ENCODE measurements at regions not wholly inside any gene's neighbourhood (a gene's known extent, or its start where the extent isn't known, plus 50 kb on each side); places are given as distances from the start of the nearest gene placed in this dataset.

DNA sequence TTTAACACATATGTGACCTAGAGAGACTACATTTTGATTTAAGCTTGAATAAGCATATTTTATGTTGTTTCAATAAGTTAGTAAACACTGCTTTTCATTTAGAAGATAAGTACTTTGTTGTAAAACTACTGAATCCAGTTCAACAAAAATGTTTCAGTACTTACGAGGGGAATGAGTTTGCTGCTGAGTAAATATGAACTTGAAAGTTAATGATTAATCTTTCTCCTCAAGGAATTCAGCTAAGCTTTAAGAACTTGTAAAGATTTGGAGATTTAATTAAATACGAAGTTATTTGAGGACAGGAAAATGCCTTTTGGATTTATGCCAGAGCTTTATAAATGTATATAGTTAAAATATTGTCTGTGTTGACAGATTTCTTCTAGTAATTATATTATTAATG, 933.0 kb upstream of the LCORL start:
- Mint-ChIP-seq H3K9me3 (peaks cover 16% of the 10 kb centered on the region), H3K27ac (no peak overlapping the region), H3K4me3 (no peak overlapping the region), H3K4me1 (no peaks in the 10 kb centered on the region), H3K36me3 (ENCODE audit: low read depth) (no peaks in the 10 kb centered on the region), H3K27me3 (no peaks in the 10 kb centered on the region)
- no peak for ATAC-seq
- no peak for DNase-seq

DNA sequence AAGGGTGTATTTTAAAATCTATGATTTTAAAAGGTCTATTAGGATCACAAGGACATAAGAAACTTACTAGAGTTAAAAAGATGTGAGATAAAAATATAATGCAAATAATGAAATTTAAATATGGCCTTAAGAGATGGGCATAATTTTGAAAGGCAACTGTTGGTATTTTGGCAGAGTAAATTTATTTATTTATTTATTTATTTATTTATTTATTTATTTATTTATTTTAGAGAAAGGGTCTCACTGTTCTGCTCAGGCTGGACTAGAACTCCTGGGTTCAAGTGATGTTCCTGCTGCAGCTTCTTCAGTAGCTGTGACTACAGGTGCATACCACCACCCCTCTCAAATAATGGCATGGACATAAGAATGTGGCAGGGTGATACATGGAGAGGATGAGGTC, 932.1 kb upstream of the LCORL start:
- Mint-ChIP-seq H3K27ac (no peak overlapping the region), H3K36me3 (ENCODE audit: low read depth) (no peaks in the 10 kb centered on the region), H3K4me1 (no peaks in the 10 kb centered on the region), H3K9me3 (peaks cover 16% of the 10 kb centered on the region), H3K4me3 (no peak overlapping the region), H3K27me3 (no peaks in the 10 kb centered on the region)
- no peak for DNase-seq
- ATAC-seq, result no peak

DNA sequence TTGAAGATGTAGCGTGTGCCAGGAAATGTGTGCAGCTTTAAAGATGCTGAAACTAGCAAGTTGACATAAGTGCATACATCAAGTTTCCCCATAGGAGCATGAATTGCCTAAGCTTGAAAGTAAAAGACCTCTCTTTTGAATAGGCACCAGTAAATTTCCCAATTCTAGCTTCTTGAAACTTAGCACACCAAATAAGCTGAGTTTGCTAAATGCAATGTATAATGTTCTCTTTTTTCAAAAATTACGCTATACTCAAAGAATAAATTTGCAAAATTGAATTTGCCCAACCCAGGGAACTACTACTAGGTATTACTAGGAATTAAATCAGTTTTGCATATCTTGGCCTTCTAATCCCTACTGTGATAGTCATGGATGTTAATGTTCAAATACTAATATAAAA, 923.9 kb upstream of the LCORL start:
- H3K9me3 Mint-ChIP-seq, result peaks cover 22% of the 10 kb centered on the region

DNA sequence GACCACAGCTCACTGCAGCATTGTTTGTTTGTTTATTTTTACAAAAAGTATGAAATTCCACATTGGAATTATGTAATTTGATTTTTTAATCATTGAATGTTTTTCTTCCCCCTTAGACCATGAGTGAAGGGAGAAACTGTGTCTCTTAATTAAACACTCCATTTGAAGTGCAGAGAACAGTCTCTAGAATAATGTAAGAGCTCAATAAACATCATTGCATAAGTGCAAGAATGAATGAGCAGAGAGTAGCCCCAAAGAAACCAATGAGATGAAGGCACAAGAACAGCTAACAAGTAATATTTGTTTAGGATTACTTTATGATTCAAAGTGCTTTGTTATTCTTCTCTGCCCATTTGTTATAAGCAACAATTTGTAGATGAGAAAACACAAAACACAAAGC, 921.3 kb upstream of the LCORL start:
- DNase-seq, result no peak
- H3K36me3 Mint-ChIP-seq (ENCODE audit: low read depth), result no peaks in the 10 kb centered on the region
- H3K27me3 Mint-ChIP-seq, result no peaks in the 10 kb centered on the region
- ATAC-seq, result no peak
- H3K27ac Mint-ChIP-seq, result no peak overlapping the region
- H3K4me1 Mint-ChIP-seq, result no peaks in the 10 kb centered on the region
- no peak overlapping the region for H3K4me3 Mint-ChIP-seq
- peaks cover 16% of the 10 kb centered on the region for H3K9me3 Mint-ChIP-seq

More for the DNA sequence above, 923.9 kb upstream of the LCORL start:
- ATAC-seq (no peak), DNase-seq (no peak)
- no peaks in the 10 kb centered on the region for H3K27me3 Mint-ChIP-seq
- H3K27ac Mint-ChIP-seq, result no peak overlapping the region
- no peaks in the 10 kb centered on the region for H3K36me3 Mint-ChIP-seq (ENCODE audit: low read depth)
- no peak overlapping the region for H3K4me3 Mint-ChIP-seq
- no peaks in the 10 kb centered on the region for H3K4me1 Mint-ChIP-seq

- Mint-ChIP-seq H3K4me1 (no peaks in the 10 kb centered on the region), H3K4me3 (no peak overlapping the region), H3K27me3 (no peaks in the 10 kb centered on the region), H3K27ac (no peak overlapping the region), H3K9me3 (peaks cover 26% of the 10 kb centered on the region), H3K36me3 (ENCODE audit: low read depth) (no peaks in the 10 kb centered on the region)
- DNase-seq (no peak), ATAC-seq (no peak)
Measured at GRCh38 chr4:18938343-18939099, 917.0 kb upstream of the LCORL start.

DNA sequence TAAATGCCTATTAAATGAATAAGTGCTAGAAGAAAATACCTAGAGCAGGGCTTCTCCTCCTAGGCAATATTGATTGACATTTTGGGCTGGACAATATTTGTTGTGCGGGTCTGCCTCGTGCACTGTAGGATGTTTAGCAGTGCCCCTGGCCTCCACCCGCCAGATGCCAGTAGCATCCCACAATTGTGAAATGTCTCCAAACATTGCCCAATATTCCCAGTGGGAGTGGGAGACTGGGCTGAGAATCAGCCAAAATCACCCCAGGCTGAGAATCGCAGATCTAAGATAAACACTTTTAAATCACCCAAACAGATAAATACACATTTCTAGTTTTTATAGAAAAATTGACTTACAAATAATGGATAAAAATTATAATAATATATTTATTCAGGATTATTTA, 916.2 kb upstream of the LCORL start:
- DNase-seq (no peak), ATAC-seq (no peak)
- Mint-ChIP-seq H3K4me3 (no peak overlapping the region), H3K4me1 (no peaks in the 10 kb centered on the region), H3K27ac (no peak overlapping the region), H3K9me3 (peaks cover 28% of the 10 kb centered on the region), H3K36me3 (ENCODE audit: low read depth) (no peaks in the 10 kb centered on the region), H3K27me3 (no peaks in the 10 kb centered on the region)

DNA sequence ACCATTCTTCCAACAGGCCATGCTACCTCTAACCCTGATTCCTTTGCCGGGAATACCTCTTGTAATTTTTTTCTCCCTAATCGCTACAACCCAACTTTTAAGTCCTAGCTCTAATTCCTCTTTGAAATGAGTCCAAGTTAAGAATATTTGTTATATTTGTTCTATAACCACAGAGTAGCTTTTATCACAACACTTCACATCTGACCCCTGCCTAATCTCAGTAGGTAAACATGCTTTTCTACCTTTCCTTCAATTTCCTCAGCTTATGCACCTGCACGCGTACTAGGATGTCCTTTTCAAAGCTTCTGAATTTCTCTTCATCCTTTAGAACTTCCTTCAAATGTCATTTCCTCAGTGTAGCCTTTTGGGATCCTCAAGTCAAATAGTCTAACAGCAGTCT, 915.5 kb upstream of the LCORL start:
- no peak overlapping the region for H3K4me3 Mint-ChIP-seq
- no peaks in the 10 kb centered on the region for H3K36me3 Mint-ChIP-seq (ENCODE audit: low read depth)
- H3K9me3 Mint-ChIP-seq, result peaks cover 26% of the 10 kb centered on the region
- DNase-seq (no peak), ATAC-seq (no peak)
- no peak overlapping the region for H3K27ac Mint-ChIP-seq
- no peaks in the 10 kb centered on the region for H3K4me1 Mint-ChIP-seq
- no peaks in the 10 kb centered on the region for H3K27me3 Mint-ChIP-seq

- ATAC-seq, result no peak
- Mint-ChIP-seq H3K36me3 (ENCODE audit: low read depth) (no peaks in the 10 kb centered on the region), H3K27me3 (no peaks in the 10 kb centered on the region), H3K27ac (no peak overlapping the region), H3K9me3 (peaks cover 23% of the 10 kb centered on the region), H3K4me1 (no peaks in the 10 kb centered on the region), H3K4me3 (no peak overlapping the region)
- no peak for DNase-seq
Measured at GRCh38 chr4:18935659-18936345, 914.2 kb upstream of the LCORL start.

- Mint-ChIP-seq H3K4me1 (no peaks in the 10 kb centered on the region), H3K9me3 (peaks cover 23% of the 10 kb centered on the region), H3K4me3 (no peak overlapping the region), H3K36me3 (ENCODE audit: low read depth) (no peaks in the 10 kb centered on the region), H3K27ac (no peak overlapping the region), H3K27me3 (no peaks in the 10 kb centered on the region)
- ATAC-seq (no peak), DNase-seq (no peak)
Measured at GRCh38 chr4:18934197-18934596, 912.6 kb upstream of the LCORL start.

DNA sequence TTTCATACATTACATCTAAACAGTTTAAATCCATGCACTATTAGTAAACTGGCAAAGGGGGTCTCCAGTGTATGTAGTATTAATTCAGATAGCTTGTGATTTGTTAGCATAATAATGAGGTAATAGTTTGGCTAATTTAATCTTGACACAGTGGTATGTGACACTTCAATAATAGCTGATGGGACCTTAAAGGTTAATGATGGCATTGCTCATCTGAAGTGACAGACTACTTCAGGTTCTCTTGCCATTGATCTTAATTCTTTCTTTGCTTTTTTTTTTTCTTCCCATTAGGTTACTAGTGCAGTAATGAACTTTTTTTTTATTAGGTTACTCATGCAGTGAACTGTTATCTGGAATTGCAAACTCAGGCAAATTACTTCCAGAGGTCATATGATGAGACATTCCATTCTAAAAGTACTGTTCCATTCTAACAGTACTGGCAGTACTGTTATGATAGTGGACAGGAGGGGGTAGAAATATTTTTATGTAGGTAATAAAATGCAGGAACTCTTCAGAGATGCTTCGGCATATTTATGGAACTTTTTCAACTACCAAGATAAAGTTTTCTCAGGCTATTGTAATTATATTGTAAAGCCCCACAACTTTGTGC, 911.3 kb upstream of the LCORL start:
- Mint-ChIP-seq H3K9me3 (peaks cover 18% of the 10 kb centered on the region), H3K4me3 (no peak overlapping the region), H3K27me3 (no peaks in the 10 kb centered on the region), H3K4me1 (no peaks in the 10 kb centered on the region), H3K36me3 (ENCODE audit: low read depth) (no peaks in the 10 kb centered on the region), H3K27ac (no peak overlapping the region)
- DNase-seq (no peak), ATAC-seq (no peak)

GRCh38 chr4:18931643-18932377, 910.3 kb upstream of the LCORL start:
- no peaks in the 10 kb centered on the region for H3K27me3 Mint-ChIP-seq
- no peak for ATAC-seq
- H3K27ac Mint-ChIP-seq, result no peak overlapping the region
- DNase-seq, result no peak
- H3K36me3 Mint-ChIP-seq (ENCODE audit: low read depth), result no peaks in the 10 kb centered on the region
- H3K9me3 Mint-ChIP-seq, result peaks cover 13% of the 10 kb centered on the region
- no peaks in the 10 kb centered on the region for H3K4me1 Mint-ChIP-seq
- no peak overlapping the region for H3K4me3 Mint-ChIP-seq

GRCh38 chr4:18930487-18930886, 908.9 kb upstream of the LCORL start:
- H3K9me3 Mint-ChIP-seq, result peaks cover 6% of the 10 kb centered on the region
- H3K4me3 Mint-ChIP-seq, result no peak overlapping the region
- no peak for ATAC-seq
- no peak overlapping the region for H3K27ac Mint-ChIP-seq
- no peaks in the 10 kb centered on the region for H3K36me3 Mint-ChIP-seq (ENCODE audit: low read depth)
- H3K27me3 Mint-ChIP-seq, result no peaks in the 10 kb centered on the region
- H3K4me1 Mint-ChIP-seq, result no peaks in the 10 kb centered on the region
- no peak for DNase-seq

- Mint-ChIP-seq H3K4me1 (no peaks in the 10 kb centered on the region), H3K27me3 (no peaks in the 10 kb centered on the region), H3K9me3 (peaks cover 14% of the 10 kb centered on the region), H3K36me3 (ENCODE audit: low read depth) (no peaks in the 10 kb centered on the region), H3K27ac (no peak overlapping the region), H3K4me3 (no peak overlapping the region)
- ATAC-seq, result no peak
- no peak for DNase-seq
Measured at GRCh38 chr4:18923496-18924161, 902.1 kb upstream of the LCORL start.

GRCh38 chr4:18917689-18918088, 896.1 kb upstream of the LCORL start:
- Mint-ChIP-seq H3K27me3 (no peaks in the 10 kb centered on the region), H3K4me3 (no peak overlapping the region), H3K9me3 (peaks cover 17% of the 10 kb centered on the region)

More at GRCh38 chr4:18917689-18918088, 896.1 kb upstream of the LCORL start:
- Mint-ChIP-seq H3K27ac (no peak overlapping the region), H3K36me3 (ENCODE audit: low read depth) (no peaks in the 10 kb centered on the region), H3K4me1 (no peaks in the 10 kb centered on the region)
- no peak for DNase-seq
- no peak for ATAC-seq

Data from activated naive CD8-positive, alpha-beta T cell treated with anti-CD3 and anti-CD28 coated beads, Interleukin-2, amount 50 U/mL, for 24 hours (primary cell).